ENCODE measurements at regions not wholly inside any gene's neighbourhood (a gene's known extent, or its start where the extent isn't known, plus 50 kb on each side); places are given as distances from the start of the nearest gene placed in this dataset.
"Not testable (repeated sequence)": the region's sequence is repeated elsewhere in the genome, so short reads cannot be mapped to it uniquely, and the experiment has no call there.

DNA sequence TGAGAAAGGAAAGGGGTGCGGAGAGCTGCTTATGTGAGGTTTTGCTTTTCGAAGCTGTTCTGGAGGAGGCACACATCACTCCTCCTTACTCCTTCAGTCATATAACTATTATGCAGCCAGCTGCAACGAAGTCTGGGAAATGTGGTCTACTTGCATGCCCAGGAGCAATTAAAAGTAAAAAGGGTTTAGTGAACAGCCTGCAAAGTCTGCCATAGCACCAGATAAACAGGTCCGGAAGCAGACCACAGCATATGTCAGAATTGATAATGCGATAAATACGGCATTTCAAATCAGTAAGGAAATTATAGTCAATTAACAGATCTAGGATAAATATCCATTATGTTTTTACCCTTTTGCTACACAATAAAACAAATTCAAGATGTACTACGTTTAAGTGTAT is 99.5 kb downstream of the POLR2M start:
- DNase-seq (ENCODE audit: low read depth, low spot score): no peak
- POLR2A ChIA-PET: no interaction called here
- intact Hi-C loops (cut with micrococcal nuclease; ENCODE audit: unreplicated experiment): no loop called here
- Histone ChIP-seq H3K4me3 (ENCODE audit: low read depth in 2 of 2, low read length in 2 of 2) (no peak overlapping the region), H3K36me3 (ENCODE audit: control insufficient read depth, insufficient read depth, low read length) (no peaks in the 10 kb centered on the region), H3K9me3 (ENCODE audit: control insufficient read depth, insufficient read depth, low read depth, low read length) (no peaks in the 10 kb centered on the region), H3K4me1 (ENCODE audit: control insufficient read depth, insufficient read depth, low read length) (no peaks in the 10 kb centered on the region), H3K27me3 (ENCODE audit: control insufficient read depth, insufficient read depth, low read length) (no peaks in the 10 kb centered on the region), H3K27ac (ENCODE audit: low read length) (no peak overlapping the region)
- in situ Hi-C loops (cut with HindIII; ENCODE audit: low pct_unique_long_range_greater_than_20kb, low sequenced_read_pairs): no loop called here
- TF ChIP-seq POLR2AphosphoS5 (IDR thresholded peaks at IDR 0.05; ENCODE audit: low read depth, low read length): no peak
- no peak for TF ChIP-seq SIN3A (IDR thresholded peaks at IDR 0.05; ENCODE audit: borderline replicate concordance, insufficient read depth, low read depth, low read length)
- TF ChIP-seq, protein P1, sequence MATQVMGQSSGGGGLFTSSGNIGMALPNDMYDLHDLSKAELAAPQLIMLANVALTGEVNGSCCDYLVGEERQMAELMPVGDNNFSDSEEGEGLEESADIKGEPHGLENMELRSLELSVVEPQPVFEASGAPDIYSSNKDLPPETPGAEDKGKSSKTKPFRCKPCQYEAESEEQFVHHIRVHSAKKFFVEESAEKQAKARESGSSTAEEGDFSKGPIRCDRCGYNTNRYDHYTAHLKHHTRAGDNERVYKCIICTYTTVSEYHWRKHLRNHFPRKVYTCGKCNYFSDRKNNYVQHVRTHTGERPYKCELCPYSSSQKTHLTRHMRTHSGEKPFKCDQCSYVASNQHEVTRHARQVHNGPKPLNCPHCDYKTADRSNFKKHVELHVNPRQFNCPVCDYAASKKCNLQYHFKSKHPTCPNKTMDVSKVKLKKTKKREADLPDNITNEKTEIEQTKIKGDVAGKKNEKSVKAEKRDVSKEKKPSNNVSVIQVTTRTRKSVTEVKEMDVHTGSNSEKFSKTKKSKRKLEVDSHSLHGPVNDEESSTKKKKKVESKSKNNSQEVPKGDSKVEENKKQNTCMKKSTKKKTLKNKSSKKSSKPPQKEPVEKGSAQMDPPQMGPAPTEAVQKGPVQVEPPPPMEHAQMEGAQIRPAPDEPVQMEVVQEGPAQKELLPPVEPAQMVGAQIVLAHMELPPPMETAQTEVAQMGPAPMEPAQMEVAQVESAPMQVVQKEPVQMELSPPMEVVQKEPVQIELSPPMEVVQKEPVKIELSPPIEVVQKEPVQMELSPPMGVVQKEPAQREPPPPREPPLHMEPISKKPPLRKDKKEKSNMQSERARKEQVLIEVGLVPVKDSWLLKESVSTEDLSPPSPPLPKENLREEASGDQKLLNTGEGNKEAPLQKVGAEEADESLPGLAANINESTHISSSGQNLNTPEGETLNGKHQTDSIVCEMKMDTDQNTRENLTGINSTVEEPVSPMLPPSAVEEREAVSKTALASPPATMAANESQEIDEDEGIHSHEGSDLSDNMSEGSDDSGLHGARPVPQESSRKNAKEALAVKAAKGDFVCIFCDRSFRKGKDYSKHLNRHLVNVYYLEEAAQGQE (IDR thresholded peaks at IDR 0.05; ENCODE audit: insufficient read depth in 1 of 2, low read depth in 2 of 2, low read length in 1 of 2): no peak
- TF ChIP-seq, protein P2, sequence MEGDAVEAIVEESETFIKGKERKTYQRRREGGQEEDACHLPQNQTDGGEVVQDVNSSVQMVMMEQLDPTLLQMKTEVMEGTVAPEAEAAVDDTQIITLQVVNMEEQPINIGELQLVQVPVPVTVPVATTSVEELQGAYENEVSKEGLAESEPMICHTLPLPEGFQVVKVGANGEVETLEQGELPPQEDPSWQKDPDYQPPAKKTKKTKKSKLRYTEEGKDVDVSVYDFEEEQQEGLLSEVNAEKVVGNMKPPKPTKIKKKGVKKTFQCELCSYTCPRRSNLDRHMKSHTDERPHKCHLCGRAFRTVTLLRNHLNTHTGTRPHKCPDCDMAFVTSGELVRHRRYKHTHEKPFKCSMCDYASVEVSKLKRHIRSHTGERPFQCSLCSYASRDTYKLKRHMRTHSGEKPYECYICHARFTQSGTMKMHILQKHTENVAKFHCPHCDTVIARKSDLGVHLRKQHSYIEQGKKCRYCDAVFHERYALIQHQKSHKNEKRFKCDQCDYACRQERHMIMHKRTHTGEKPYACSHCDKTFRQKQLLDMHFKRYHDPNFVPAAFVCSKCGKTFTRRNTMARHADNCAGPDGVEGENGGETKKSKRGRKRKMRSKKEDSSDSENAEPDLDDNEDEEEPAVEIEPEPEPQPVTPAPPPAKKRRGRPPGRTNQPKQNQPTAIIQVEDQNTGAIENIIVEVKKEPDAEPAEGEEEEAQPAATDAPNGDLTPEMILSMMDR (IDR thresholded peaks at IDR 0.05): no peak
- TF ChIP-seq TCF7L2 (IDR thresholded peaks at IDR 0.05; ENCODE audit: low read depth, low read length): no peak
- no TSS peak for BruUV-seq (replicated peaks)
- no peak for ATAC-seq
- CTCF ChIA-PET: no interaction called here

DNA sequence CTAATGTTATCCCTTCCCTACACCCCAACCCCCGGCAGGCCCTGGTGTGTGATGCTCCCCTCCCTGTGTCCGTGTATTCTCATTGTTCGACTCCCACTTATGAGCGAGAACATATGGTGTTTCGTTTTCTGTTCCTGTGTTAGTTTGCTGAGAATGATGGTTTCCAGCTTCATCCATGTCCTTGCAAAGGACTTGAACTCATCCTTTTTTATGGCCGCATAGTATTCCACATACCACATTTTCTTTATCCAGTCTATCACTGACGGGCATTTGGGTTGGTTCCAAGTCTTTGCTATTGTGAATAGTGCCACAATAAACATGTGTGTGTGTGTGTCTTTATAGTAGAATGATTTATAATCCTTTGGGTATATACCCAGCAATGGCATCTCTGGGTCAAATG is 102.8 kb downstream of the POLR2M start:
- ATAC-seq; H3K36me3 ChIP-seq (ENCODE audit: control insufficient read depth, insufficient read depth, low read length); CTCF ChIA-PET; H3K9me3 ChIP-seq (ENCODE audit: control insufficient read depth, insufficient read depth, low read depth, low read length); POLR2A ChIA-PET; in situ Hi-C loops (cut with HindIII; ENCODE audit: low pct_unique_long_range_greater_than_20kb, low sequenced_read_pairs); H3K27me3 ChIP-seq (ENCODE audit: control insufficient read depth, insufficient read depth, low read length); H3K27ac ChIP-seq (ENCODE audit: low read length); H3K4me1 ChIP-seq (ENCODE audit: control insufficient read depth, insufficient read depth, low read length); H3K4me3 ChIP-seq (ENCODE audit: low read depth in 2 of 2, low read length in 2 of 2); intact Hi-C loops (cut with micrococcal nuclease; ENCODE audit: unreplicated experiment); BruUV-seq (replicated peaks); DNase-seq (ENCODE audit: low read depth, low spot score): not testable (repeated sequence)

DNA sequence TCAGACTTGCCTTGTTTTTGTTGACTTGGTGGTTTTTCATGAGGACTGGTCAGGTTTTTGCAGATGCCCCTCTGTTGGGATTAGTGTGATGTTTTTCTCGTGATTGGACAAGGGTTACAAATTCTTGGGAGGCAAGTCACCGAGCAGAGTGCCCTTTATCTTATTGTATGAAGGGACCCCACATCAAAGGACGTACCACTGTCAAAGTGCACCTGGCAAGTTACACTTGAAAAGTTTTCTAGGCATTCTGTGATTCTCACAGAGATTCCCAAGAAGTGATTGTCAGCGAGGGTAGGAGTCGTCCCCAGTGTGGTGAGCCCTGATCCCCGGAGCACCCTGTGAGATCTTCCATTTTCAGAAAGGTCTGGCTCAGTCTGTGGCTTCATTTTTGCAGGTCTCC is 110.1 kb downstream of the POLR2M start:
- ATAC-seq (no peak), DNase-seq (ENCODE audit: low read depth, low spot score) (no peak)
- ChIA-PET CTCF (no interaction called here), POLR2A (no interaction called here)
- Histone ChIP-seq H3K27ac (ENCODE audit: low read length) (no peak overlapping the region), H3K9me3 (ENCODE audit: control insufficient read depth, insufficient read depth, low read depth, low read length) (no peaks in the 10 kb centered on the region), H3K36me3 (ENCODE audit: control insufficient read depth, insufficient read depth, low read length) (no peaks in the 10 kb centered on the region), H3K4me3 (ENCODE audit: low read depth in 2 of 2, low read length in 2 of 2) (no peak overlapping the region), H3K27me3 (ENCODE audit: control insufficient read depth, insufficient read depth, low read length) (peaks cover 2% of the 10 kb centered on the region; the same call in 1 of the 2 replicates), H3K4me1 (ENCODE audit: control insufficient read depth, insufficient read depth, low read length) (no peaks in the 10 kb centered on the region)
- in situ Hi-C loops (cut with HindIII; ENCODE audit: low pct_unique_long_range_greater_than_20kb, low sequenced_read_pairs): no loop called here
- intact Hi-C loops (cut with micrococcal nuclease; ENCODE audit: unreplicated experiment): no loop called here
- TF ChIP-seq SIN3A (IDR thresholded peaks at IDR 0.05; ENCODE audit: borderline replicate concordance, insufficient read depth, low read depth, low read length) (no peak), TCF7L2 (IDR thresholded peaks at IDR 0.05; ENCODE audit: low read depth, low read length) (no peak), POLR2AphosphoS5 (IDR thresholded peaks at IDR 0.05; ENCODE audit: low read depth, low read length) (no peak)
- TF ChIP-seq, protein P2 (IDR thresholded peaks at IDR 0.05): no peak
- TF ChIP-seq, protein P1 (IDR thresholded peaks at IDR 0.05; ENCODE audit: insufficient read depth in 1 of 2, low read depth in 2 of 2, low read length in 1 of 2): no peak
- no TSS peak for BruUV-seq (replicated peaks)

Data from Panc1 (cell line).